ENCODE measurements at regions not wholly inside any gene's neighbourhood (a gene's known extent, or its start where the extent isn't known, plus 50 kb on each side); places are given as distances from the start of the nearest gene placed in this dataset.

GRCh38 chr22:47859881-47860525 is 1097.6 kb downstream of the TBC1D22A start:
- H3K27ac ChIP-seq (ENCODE audit: low read length), result no peak overlapping the region
- ATAC-seq (no peak), DNase-seq (ENCODE audit: low read depth, low spot score) (no peak)
- no peaks in the 10 kb centered on the region for H3K9me3 ChIP-seq (ENCODE audit: control insufficient read depth, insufficient read depth, low read depth, low read length)
- TF ChIP-seq, protein P1, sequence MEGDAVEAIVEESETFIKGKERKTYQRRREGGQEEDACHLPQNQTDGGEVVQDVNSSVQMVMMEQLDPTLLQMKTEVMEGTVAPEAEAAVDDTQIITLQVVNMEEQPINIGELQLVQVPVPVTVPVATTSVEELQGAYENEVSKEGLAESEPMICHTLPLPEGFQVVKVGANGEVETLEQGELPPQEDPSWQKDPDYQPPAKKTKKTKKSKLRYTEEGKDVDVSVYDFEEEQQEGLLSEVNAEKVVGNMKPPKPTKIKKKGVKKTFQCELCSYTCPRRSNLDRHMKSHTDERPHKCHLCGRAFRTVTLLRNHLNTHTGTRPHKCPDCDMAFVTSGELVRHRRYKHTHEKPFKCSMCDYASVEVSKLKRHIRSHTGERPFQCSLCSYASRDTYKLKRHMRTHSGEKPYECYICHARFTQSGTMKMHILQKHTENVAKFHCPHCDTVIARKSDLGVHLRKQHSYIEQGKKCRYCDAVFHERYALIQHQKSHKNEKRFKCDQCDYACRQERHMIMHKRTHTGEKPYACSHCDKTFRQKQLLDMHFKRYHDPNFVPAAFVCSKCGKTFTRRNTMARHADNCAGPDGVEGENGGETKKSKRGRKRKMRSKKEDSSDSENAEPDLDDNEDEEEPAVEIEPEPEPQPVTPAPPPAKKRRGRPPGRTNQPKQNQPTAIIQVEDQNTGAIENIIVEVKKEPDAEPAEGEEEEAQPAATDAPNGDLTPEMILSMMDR (IDR thresholded peaks at IDR 0.05), result no peak
- TF ChIP-seq SIN3A (IDR thresholded peaks at IDR 0.05; ENCODE audit: borderline replicate concordance, insufficient read depth, low read depth, low read length) (no peak), POLR2AphosphoS5 (IDR thresholded peaks at IDR 0.05; ENCODE audit: low read depth, low read length) (no peak), REST (IDR thresholded peaks at IDR 0.05; ENCODE audit: insufficient read depth in 1 of 2, low read depth in 2 of 2, low read length in 1 of 2) (no peak), TCF7L2 (IDR thresholded peaks at IDR 0.05; ENCODE audit: low read depth, low read length) (no peak)
- ChIA-PET POLR2A (no interaction called here), CTCF (no interaction called here)
- BruUV-seq (replicated peaks), result no TSS peak
- no peaks in the 10 kb centered on the region for H3K36me3 ChIP-seq (ENCODE audit: control insufficient read depth, insufficient read depth, low read length)
- in situ Hi-C loops (cut with HindIII; ENCODE audit: low pct_unique_long_range_greater_than_20kb, low sequenced_read_pairs), result no loop called here
- H3K4me3 ChIP-seq (ENCODE audit: low read depth in 2 of 2, low read length in 2 of 2), result no peak overlapping the region
- intact Hi-C loops (cut with micrococcal nuclease; ENCODE audit: unreplicated experiment), result no loop called here
- no peaks in the 10 kb centered on the region for H3K27me3 ChIP-seq (ENCODE audit: control insufficient read depth, insufficient read depth, low read length)
- no peaks in the 10 kb centered on the region for H3K4me1 ChIP-seq (ENCODE audit: control insufficient read depth, insufficient read depth, low read length)

DNA sequence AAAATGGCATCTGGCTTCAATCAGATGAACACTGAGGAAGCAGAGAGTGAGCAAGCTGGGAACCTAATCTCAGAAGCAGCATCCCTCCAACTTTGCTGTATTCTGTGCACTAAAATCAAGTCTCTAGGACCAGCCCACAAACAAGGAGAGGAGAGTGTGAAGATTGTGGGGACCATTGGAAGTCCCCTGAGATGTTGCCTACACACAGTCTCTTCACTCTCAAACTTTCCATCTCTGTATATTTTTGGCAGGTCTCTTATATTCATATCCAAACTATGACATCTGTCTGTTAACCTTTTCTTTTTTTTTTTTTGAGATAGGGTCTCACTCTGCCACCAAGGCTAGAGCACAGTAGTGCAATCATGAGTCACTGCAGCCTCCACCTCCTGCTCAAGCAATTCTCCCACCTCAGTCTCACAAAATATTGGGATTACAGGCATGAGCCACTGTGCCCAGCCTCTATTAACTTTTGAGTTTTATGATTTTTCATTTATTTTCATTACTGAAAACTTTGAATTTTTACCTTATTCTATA is 1096.4 kb downstream of the TBC1D22A start:
- ATAC-seq (no peak), DNase-seq (ENCODE audit: low read depth, low spot score) (no peak)
- ChIA-PET POLR2A (no interaction called here), CTCF (no interaction called here)
- BruUV-seq (replicated peaks), result no TSS peak
- TF ChIP-seq POLR2AphosphoS5 (IDR thresholded peaks at IDR 0.05; ENCODE audit: low read depth, low read length) (no peak), TCF7L2 (IDR thresholded peaks at IDR 0.05; ENCODE audit: low read depth, low read length) (no peak), SIN3A (IDR thresholded peaks at IDR 0.05; ENCODE audit: borderline replicate concordance, insufficient read depth, low read depth, low read length) (no peak), REST (IDR thresholded peaks at IDR 0.05; ENCODE audit: insufficient read depth in 1 of 2, low read depth in 2 of 2, low read length in 1 of 2) (no peak)
- TF ChIP-seq, protein P1 (IDR thresholded peaks at IDR 0.05), result no peak
- no peaks in the 10 kb centered on the region for H3K9me3 ChIP-seq (ENCODE audit: control insufficient read depth, insufficient read depth, low read depth, low read length)
- H3K27ac ChIP-seq (ENCODE audit: low read length), result no peak overlapping the region
- H3K36me3 ChIP-seq (ENCODE audit: control insufficient read depth, insufficient read depth, low read length), result no peaks in the 10 kb centered on the region
- H3K4me1 ChIP-seq (ENCODE audit: control insufficient read depth, insufficient read depth, low read length), result no peaks in the 10 kb centered on the region
- intact Hi-C loops (cut with micrococcal nuclease; ENCODE audit: unreplicated experiment) (no loop called here), in situ Hi-C loops (cut with HindIII; ENCODE audit: low pct_unique_long_range_greater_than_20kb, low sequenced_read_pairs) (no loop called here)
- no peaks in the 10 kb centered on the region for H3K27me3 ChIP-seq (ENCODE audit: control insufficient read depth, insufficient read depth, low read length)
- H3K4me3 ChIP-seq (ENCODE audit: low read depth in 2 of 2, low read length in 2 of 2), result no peak overlapping the region

All from Panc1 (cell line).